GM23248 (cell line): ENCODE measurements at regions not wholly inside any gene's neighbourhood (a gene's known extent, or its start where the extent isn't known, plus 50 kb on each side); places are given as distances from the start of the nearest gene placed in this dataset.

Experiments
- EZH2 ChIP-seq: fragments of 200-600 bp; sonication (generic); IDR thresholded peaks from 2 replicates; pipeline ENCODE4 v1.6.1; 2018; ENCODE audit warnings: antibody characterized with exemption, mild to moderate bottlenecking; ENCODE audit not compliant: insufficient read depth, poor library complexity, severe bottlenecking
- EZH2phosphoT487 ChIP-seq: fragments of 200-600 bp; sonication (generic); IDR thresholded peaks from 2 replicates; pipeline ENCODE4 v1.6.1; 2018; ENCODE audit warnings: antibody characterized with exemption, moderate library complexity, mild to moderate bottlenecking, low read depth; ENCODE audit not compliant: insufficient read depth

DNA sequence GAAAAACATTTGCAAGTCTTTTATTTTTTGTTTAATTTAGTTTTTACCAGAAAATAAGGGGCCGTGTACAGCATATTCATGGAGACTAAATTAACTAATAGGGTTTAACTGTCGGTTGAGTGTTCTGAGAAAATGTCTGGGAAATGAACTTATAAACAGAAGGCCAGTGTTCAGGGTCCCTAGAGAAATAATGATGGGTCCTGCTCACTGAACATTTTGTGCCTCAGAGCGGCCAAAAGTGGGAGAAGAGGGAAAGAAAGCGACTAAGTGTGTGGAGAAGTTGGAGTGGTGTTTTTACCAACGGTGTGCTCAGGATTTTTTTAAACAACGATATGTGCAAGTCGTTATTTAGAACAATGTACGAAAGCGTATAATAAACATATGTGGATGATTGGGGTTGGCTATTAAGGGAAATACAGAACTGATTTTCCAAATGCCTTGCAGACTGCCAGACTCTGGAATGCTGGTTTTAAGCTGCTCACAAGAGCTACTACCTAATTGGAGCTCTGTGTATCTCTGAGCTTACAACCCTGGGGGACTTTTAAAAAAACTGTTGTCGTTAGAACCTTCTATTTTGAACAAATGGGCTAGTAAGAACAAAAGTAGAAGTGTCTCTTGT is 166.7 kb downstream of the SLC38A4 start:
- TF ChIP-seq EZH2 (no peak), EZH2phosphoT487 (no peak)
